Cardiac fibroblast (primary cell): ENCODE measurements at regions not wholly inside any gene's neighbourhood (a gene's known extent, or its start where the extent isn't known, plus 50 kb on each side); places are given as distances from the start of the nearest gene placed in this dataset.
A peak's percentile ranks its signal among the peaks of the same experiment; 100 is the strongest.

ENCODE experiments used
- DNase-seq, 2 donors: peaks; one replicate each; pipeline versions ENCODE4 v3.0.0 to v3.0.0-alpha.2; 2010; ENCODE audit warnings: low read depth in 2 of 2
- H3K4me3 ChIP-seq, 2 donors: replicated peaks in 1 of 2; 1 replicate in 1 of 2; 2 replicates in 1 of 2; pipeline ENCODE4 v1.5.1; 2011; ENCODE audit warnings: low read depth in 2 of 2, low read length in 2 of 2, mild to moderate bottlenecking in 2 of 2, moderate library complexity in 1 of 2
- TF ChIP-seq, protein P1 (sequence below): IDR thresholded peaks from one replicate; pipeline ENCODE4 v1.5.1; 2011; ENCODE audit warnings: low read depth, mild to moderate bottlenecking, low read length, inconsistent platforms

DNA sequence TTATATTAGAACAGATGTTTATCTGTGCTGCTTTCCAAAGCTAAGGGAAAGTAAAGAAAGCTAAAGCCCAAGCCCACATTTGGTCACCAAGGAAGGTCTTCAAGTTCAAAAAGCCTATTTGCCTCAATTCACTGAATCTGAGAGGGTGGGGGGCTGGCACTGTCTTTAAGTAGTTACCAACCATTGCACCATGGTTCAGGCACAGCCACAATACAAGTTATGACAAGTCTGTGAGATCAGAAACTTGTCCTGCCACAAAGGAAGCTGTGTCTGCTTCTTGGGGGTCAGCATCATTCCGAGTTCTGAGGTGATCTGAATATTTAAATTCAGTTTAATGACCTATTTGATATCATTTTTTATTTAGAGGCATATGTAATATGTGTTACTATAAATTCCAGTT is 78.3 kb upstream of the OPRM1 start:
- no peak for DNase-seq
- TF ChIP-seq, protein P1, sequence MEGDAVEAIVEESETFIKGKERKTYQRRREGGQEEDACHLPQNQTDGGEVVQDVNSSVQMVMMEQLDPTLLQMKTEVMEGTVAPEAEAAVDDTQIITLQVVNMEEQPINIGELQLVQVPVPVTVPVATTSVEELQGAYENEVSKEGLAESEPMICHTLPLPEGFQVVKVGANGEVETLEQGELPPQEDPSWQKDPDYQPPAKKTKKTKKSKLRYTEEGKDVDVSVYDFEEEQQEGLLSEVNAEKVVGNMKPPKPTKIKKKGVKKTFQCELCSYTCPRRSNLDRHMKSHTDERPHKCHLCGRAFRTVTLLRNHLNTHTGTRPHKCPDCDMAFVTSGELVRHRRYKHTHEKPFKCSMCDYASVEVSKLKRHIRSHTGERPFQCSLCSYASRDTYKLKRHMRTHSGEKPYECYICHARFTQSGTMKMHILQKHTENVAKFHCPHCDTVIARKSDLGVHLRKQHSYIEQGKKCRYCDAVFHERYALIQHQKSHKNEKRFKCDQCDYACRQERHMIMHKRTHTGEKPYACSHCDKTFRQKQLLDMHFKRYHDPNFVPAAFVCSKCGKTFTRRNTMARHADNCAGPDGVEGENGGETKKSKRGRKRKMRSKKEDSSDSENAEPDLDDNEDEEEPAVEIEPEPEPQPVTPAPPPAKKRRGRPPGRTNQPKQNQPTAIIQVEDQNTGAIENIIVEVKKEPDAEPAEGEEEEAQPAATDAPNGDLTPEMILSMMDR: no peak
- H3K4me3 ChIP-seq: no peak overlapping the region

DNA sequence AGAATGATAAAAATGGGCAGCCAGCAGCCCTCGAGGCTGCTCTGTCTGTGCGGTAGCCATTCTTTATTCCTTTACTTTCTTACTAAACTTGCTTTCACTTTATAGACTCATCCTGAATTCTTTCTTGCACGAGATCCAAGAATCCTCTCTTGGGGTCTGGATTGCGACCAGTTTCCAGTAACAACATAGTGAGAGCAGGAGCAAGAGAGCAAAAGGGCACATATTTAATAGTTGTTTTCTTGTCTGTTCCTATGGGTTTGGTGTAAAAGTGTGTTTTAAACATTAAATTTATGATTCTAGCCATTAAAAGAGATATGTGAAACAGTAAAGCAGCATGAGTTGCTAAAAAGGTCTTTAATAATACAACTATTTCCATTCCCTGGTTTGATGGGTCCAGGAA is 78.8 kb upstream of the OPRM1 start:
- TF ChIP-seq, protein P1: no peak
- DNase-seq: peak in 1 of 2 donors; percentile 3
- H3K4me3 ChIP-seq: no peak overlapping the region

GRCh38 chr6:153959276-153959675 is 79.8 kb upstream of the OPRM1 start:
- DNase-seq: no peak
- TF ChIP-seq, protein P1: no peak

GRCh38 chr6:153958860-153959259 is 80.2 kb upstream of the OPRM1 start:
- TF ChIP-seq, protein P1: no peak
- DNase-seq: no peak
- no peak overlapping the region for H3K4me3 ChIP-seq

More at GRCh38 chr6:153959276-153959675, 79.8 kb upstream of the OPRM1 start:
- H3K4me3 ChIP-seq: no peak overlapping the region

GRCh38 chr6:153957394-153957793 is 81.6 kb upstream of the OPRM1 start:
- H3K4me3 ChIP-seq: no peak overlapping the region
- TF ChIP-seq, protein P1: no peak
- DNase-seq: no peak

GRCh38 chr6:153956808-153957207 is 82.2 kb upstream of the OPRM1 start:
- peak; percentile 10 to 33 for DNase-seq
- TF ChIP-seq, protein P1: no peak
- no peak overlapping the region for H3K4me3 ChIP-seq

DNA sequence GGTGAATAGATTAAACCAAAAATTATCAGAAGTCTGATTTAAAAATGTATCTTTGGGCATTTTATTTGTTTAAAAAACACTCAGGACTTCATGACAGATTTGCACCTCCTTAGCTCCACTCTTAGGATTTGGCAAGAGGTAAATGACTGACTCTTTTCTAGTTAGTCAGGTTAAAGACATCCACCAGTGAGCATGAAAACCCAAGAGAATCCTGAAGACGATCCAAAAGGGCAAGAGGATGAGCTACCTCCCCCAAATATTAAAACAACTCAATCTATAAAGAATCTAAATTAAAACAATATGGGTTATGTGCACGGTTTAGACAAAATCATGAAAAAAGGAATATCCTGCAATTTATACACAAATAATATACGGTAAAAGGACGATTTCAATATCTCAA is 89.4 kb upstream of the OPRM1 start:
- no peak for DNase-seq
- TF ChIP-seq, protein P1: no peak
- no peak overlapping the region for H3K4me3 ChIP-seq
